ENCODE measurements at regions not wholly inside any gene's neighbourhood (a gene's known extent, or its start where the extent isn't known, plus 50 kb on each side); places are given as distances from the start of the nearest gene placed in this dataset.

- Histone ChIP-seq H4K91ac (replicated peaks; ENCODE audit: insufficient read length, low read length) (no peak overlapping the region), H3K36me3 (ENCODE audit: control insufficient read depth in 2 of 4, insufficient read depth in 4 of 4, low read length in 3 of 4) (no peaks in the 10 kb centered on the region), H3K18ac (ENCODE audit: extremely low read depth, low read length) (no peak overlapping the region), H3K56ac (replicated peaks; ENCODE audit: insufficient read length, low read depth, low read length) (no peak overlapping the region), H4K5ac (ENCODE audit: insufficient read length, low read depth, low read length) (no peak overlapping the region), H3K9me3 (ENCODE audit: insufficient read depth in 2 of 2, low read depth in 1 of 2, low read length in 1 of 2) (no peaks in the 10 kb centered on the region), H2AFZ (ENCODE audit: low read length) (no peak overlapping the region), H3K79me1 (ENCODE audit: low read depth, low read length) (no peaks in the 10 kb centered on the region), H3K27ac (ENCODE audit: low read depth, low read length) (no peak overlapping the region), H3K27me3 (replicated peaks in 1 of 4; ENCODE audit: control insufficient read depth in 3 of 4, extremely low read depth in 1 of 4, insufficient read depth in 3 of 4, low read length in 3 of 4) (no peaks in the 10 kb centered on the region), H3K14ac (ENCODE audit: insufficient read length) (no peak overlapping the region), H4K8ac (ENCODE audit: extremely low read depth, insufficient read depth, low read length) (no peak overlapping the region), H2BK5ac (ENCODE audit: low read depth, low read length) (no peak overlapping the region), H3K4ac (replicated peaks; ENCODE audit: insufficient read length, low read depth, low read length) (no peak overlapping the region), H3K23me2 (ENCODE audit: low read depth, low read length) (no peaks in the 10 kb centered on the region), H3K4me3 (ENCODE audit: extremely low read depth in 1 of 4, insufficient read depth in 2 of 4, low read depth in 3 of 4, low read length in 4 of 4) (no peak overlapping the region), H2AK5ac (ENCODE audit: low read depth, low read length) (no peak overlapping the region), H2BK120ac (replicated peaks; ENCODE audit: low read depth, low read length) (no peak overlapping the region), H4K20me1 (replicated peaks in 1 of 2; ENCODE audit: control insufficient read depth in 1 of 2, insufficient read depth in 2 of 2, low read length in 2 of 2) (no peaks in the 10 kb centered on the region), H3K4me2 (ENCODE audit: insufficient read depth in 1 of 2, low read depth in 2 of 2, low read length in 2 of 2) (no peak overlapping the region), H2BK20ac (ENCODE audit: low read length) (no peak overlapping the region), H2BK15ac (ENCODE audit: low read length) (no peak overlapping the region), H3K23ac (ENCODE audit: insufficient read length) (no peak overlapping the region), H3K4me1 (replicated peaks in 1 of 4; ENCODE audit: control insufficient read depth in 3 of 4, insufficient read depth in 4 of 4, low read length in 3 of 4) (peaks cover 0 to 5% (median 2%) of the 10 kb centered on the region in 4 experiments; a peak in 4 of 7 replicates), H3K79me2 (ENCODE audit: control insufficient read depth in 1 of 2, insufficient read depth in 2 of 2, low read length in 2 of 2) (no peaks in the 10 kb centered on the region), H2BK12ac (ENCODE audit: low read depth, low read length) (no peak overlapping the region), H3K9ac (replicated peaks in 1 of 4; ENCODE audit: extremely low read depth in 1 of 4, low read depth in 3 of 4, low read length in 3 of 4) (no peak overlapping the region)
- TF ChIP-seq SP2 (IDR thresholded peaks at IDR 0.05; ENCODE audit: low read length), result no peak
- no peak for TF ChIP-seq BRCA1 (IDR thresholded peaks at IDR 0.05; ENCODE audit: low read depth, low read length)
- TF ChIP-seq SUZ12 (IDR thresholded peaks at IDR 0.05; ENCODE audit: low read length), result no peak
- TF ChIP-seq CREB1 (IDR thresholded peaks at IDR 0.05), result no peak
- no peak for TF ChIP-seq HDAC6 (IDR thresholded peaks at IDR 0.05; ENCODE audit: low read depth, low read length)
- no peak for TF ChIP-seq CHD2 (IDR thresholded peaks at IDR 0.05; ENCODE audit: low read length)
- no peak for TF ChIP-seq NRF1 (IDR thresholded peaks at IDR 0.05; ENCODE audit: low read depth, low read length)
- no peak for TF ChIP-seq SRF (IDR thresholded peaks at IDR 0.05; ENCODE audit: low read depth, low read length)
- DNase-seq (ENCODE audit: low read depth in 1 of 2, low spot score in 2 of 2), result no peak
- ChIA-PET POLR2A (ENCODE audit: partially characterized antibody) (no interaction called here), CTCF (ENCODE audit: partially characterized antibody) (interaction anchor here (0.5 to 1.9 kb wide), 4 partner anchors 13 to 212 kb away, joined by 3 to 6 read pairs (median 4); no protein-coding TSS in a partner anchor)
- no peak for FAIRE-seq
- 88% methylated on average over 6 of the region's 6 CpGs; no CpG with 5 or more reads in 1 of the 2 experiments for WGBS, 2 experiments (ENCODE audit: extremely low coverage in 1 of 2, insufficient coverage in 1 of 2, insufficient read length in 1 of 2, insufficient replicate concordance in 2 of 2, low coverage in 1 of 2, low lambda C conversion rate in 2 of 2, missing lambda C conversion rate in 1 of 2)
Measured at GRCh38 chrX:134732676-134733075, 64.3 kb downstream of the PABIR2 start.

Data from H1 (cell line).